GM23338 (cell line): ENCODE measurements at regions not wholly inside any gene's neighbourhood (a gene's known extent, or its start where the extent isn't known, plus 50 kb on each side); places are given as distances from the start of the nearest gene placed in this dataset.

ENCODE experiments used
- ATAC-seq: fragments of 200-7000 bp; cut with Tn5 transposase; 3 replicates; pipeline ENCODE4 v1.9.1; 2020
- DNase-seq: peaks from one replicate; pipeline ENCODE4 v3.0.0-alpha.2; 2015; ENCODE audit warnings: low spot score
- H2AFZ ChIP-seq: fragments of 200-600 bp; sonication (generic); 2 replicates; pipeline ENCODE4 v1.8.0; 2016; ENCODE audit warnings: antibody characterized with exemption, mild to moderate bottlenecking, moderate library complexity
- H3F3A ChIP-seq: fragments of 200-600 bp; sonication (generic); replicated peaks from 2 replicates; pipeline ENCODE4 v1.8.0; 2017; ENCODE audit warnings: antibody characterized with exemption, mixed run types, low read depth
- H3K27ac ChIP-seq: fragments of 200-600 bp; sonication (generic); 2 replicates; pipeline ENCODE4 v1.6.1; 2016; ENCODE audit warnings: low read depth
- H3K27me3 ChIP-seq: fragments of 200-600 bp; sonication (generic); 2 replicates; pipeline ENCODE4 v1.8.0; 2016; ENCODE audit warnings: mild to moderate bottlenecking, mixed run types, moderate library complexity; ENCODE audit not compliant: insufficient read depth
- H3K36me3 ChIP-seq: fragments of 200-600 bp; sonication (generic); 2 replicates; pipeline ENCODE4 v1.8.0; 2016; ENCODE audit warnings: mild to moderate bottlenecking; ENCODE audit not compliant: insufficient read depth
- H3K4me1 ChIP-seq: fragments of 200-600 bp; sonication (generic); 2 replicates; pipeline ENCODE4 v1.8.0; 2016; ENCODE audit warnings: mild to moderate bottlenecking, moderate library complexity; ENCODE audit not compliant: insufficient read depth
- H3K4me2 ChIP-seq: fragments of 200-600 bp; sonication (generic); 2 replicates; pipeline ENCODE4 v1.7.1; 2017; ENCODE audit warnings: mixed run types
- H3K4me3 ChIP-seq: fragments of 200-600 bp; sonication (generic); 2 replicates; pipeline ENCODE4 v1.6.1; 2016; ENCODE audit warnings: mixed run types
- H3K79me2 ChIP-seq: fragments of 200-600 bp; sonication (generic); replicated peaks from 2 replicates; pipeline ENCODE4 v1.8.0; 2017; ENCODE audit warnings: mild to moderate bottlenecking; ENCODE audit not compliant: insufficient read depth
- H3K9me2 ChIP-seq: fragments of 200-600 bp; sonication (generic); 2 replicates; pipeline ENCODE4 v1.8.0; 2017; ENCODE audit not compliant: insufficient read depth
- H4K20me1 ChIP-seq: fragments of 200-600 bp; sonication (generic); replicated peaks from 2 replicates; pipeline ENCODE4 v1.8.0; 2017; ENCODE audit warnings: mild to moderate bottlenecking; ENCODE audit not compliant: insufficient read depth
- H3K27ac Mint-ChIP-seq: 2 replicates; pipeline ENCODE4 v1.8.0; 2020; ENCODE audit warnings: inconsistent platforms, mild to moderate bottlenecking, moderate library complexity, mixed read lengths
- H3K27me3 Mint-ChIP-seq: 3 replicates; pipeline ENCODE4 v1.8.0; 2022; ENCODE audit warnings: low read depth, mild to moderate bottlenecking, moderate library complexity, mixed read lengths, inconsistent platforms; ENCODE audit not compliant: insufficient read depth, poor library complexity
- H3K36me3 Mint-ChIP-seq: 3 replicates; pipeline ENCODE4 v1.8.0; 2021; ENCODE audit warnings: low read depth, mild to moderate bottlenecking, inconsistent platforms, moderate library complexity, mixed read lengths
- H3K4me1 Mint-ChIP-seq: 3 replicates; pipeline ENCODE4 v1.8.0; 2020; ENCODE audit warnings: mild to moderate bottlenecking, inconsistent platforms, mixed read lengths
- H3K4me3 Mint-ChIP-seq: 3 replicates; pipeline ENCODE4 v1.8.0; 2021; ENCODE audit warnings: moderate library complexity, mild to moderate bottlenecking, inconsistent platforms, mixed read lengths
- H3K9me3 Mint-ChIP-seq: 3 replicates; pipeline ENCODE4 v1.8.0; 2020; ENCODE audit warnings: moderate library complexity, mild to moderate bottlenecking, inconsistent platforms, mixed read lengths
- EZH2phosphoT487 ChIP-seq: fragments of 200-600 bp; sonication (generic); IDR thresholded peaks from one replicate; pipeline ENCODE4 v1.8.1; 2018; ENCODE audit warnings: antibody characterized with exemption; ENCODE audit not compliant: unreplicated experiment
- JUNB ChIP-seq: IDR thresholded peaks from one replicate; pipeline ENCODE4 v1.6.1; 2016; ENCODE audit warnings: antibody characterized with exemption; ENCODE audit not compliant: unreplicated experiment
- NANOG ChIP-seq: IDR thresholded peaks from 2 replicates; pipeline ENCODE4 v1.6.1; 2016; ENCODE audit warnings: antibody characterized with exemption, borderline replicate concordance
- POLR2AphosphoS5 ChIP-seq: IDR thresholded peaks from 2 replicates; pipeline ENCODE4 v1.6.1; 2016; ENCODE audit warnings: antibody characterized with exemption, low read depth
- STAT1 ChIP-seq: IDR thresholded peaks from one replicate; pipeline ENCODE4 v1.6.1; 2016; ENCODE audit warnings: antibody characterized with exemption; ENCODE audit not compliant: unreplicated experiment
- ZNF114 ChIP-seq: fragments of 250-450 bp; sonication (Bioruptor Pico); IDR thresholded peaks from 2 replicates; pipeline ENCODE4 v1.5.0; 2020; ENCODE audit warnings: mild to moderate bottlenecking, moderate library complexity
- TF ChIP-seq, protein P1 (sequence below): IDR thresholded peaks from one replicate; pipeline ENCODE4 v1.6.1; 2018; ENCODE audit warnings: antibody characterized with exemption; ENCODE audit not compliant: unreplicated experiment
- TF ChIP-seq, protein P2 (sequence below): IDR thresholded peaks from 2 replicates; pipeline ENCODE4 v1.6.1; 2016; ENCODE audit warnings: antibody characterized with exemption
- TF ChIP-seq, protein P3 (sequence below), 2 experiments: fragments of 200-600 bp in 1 of 2; sonication (generic) in 1 of 2; conservative IDR thresholded peaks; 2 replicates each; pipeline versions ENCODE4 v1.5.1 to v1.6.1; 2016 to 2017; ENCODE audit warnings: antibody characterized with exemption in 2 of 2, low read depth in 2 of 2, mild to moderate bottlenecking in 2 of 2, moderate library complexity in 1 of 2

DNA sequence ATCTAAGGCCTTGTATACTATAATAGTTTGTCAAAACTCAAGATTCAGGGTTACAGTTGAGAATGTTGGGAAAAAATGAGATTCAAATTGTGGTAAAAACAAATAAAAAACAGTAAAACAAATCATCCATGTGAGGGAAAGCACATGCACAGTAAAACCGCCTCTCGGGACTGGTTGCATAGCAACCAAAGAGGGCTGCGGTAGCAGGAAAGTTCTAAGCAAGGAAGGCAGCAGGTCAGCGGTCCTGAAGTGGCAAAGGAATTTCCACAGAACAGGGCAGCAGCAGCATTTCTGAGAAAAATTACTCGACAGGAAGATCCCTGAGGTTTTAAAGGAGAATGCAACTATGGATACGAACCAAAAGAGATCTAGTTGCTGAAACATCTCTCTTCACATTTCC is 93.7 kb downstream of the DYNAP start (continued):
- TF ChIP-seq, protein P1, sequence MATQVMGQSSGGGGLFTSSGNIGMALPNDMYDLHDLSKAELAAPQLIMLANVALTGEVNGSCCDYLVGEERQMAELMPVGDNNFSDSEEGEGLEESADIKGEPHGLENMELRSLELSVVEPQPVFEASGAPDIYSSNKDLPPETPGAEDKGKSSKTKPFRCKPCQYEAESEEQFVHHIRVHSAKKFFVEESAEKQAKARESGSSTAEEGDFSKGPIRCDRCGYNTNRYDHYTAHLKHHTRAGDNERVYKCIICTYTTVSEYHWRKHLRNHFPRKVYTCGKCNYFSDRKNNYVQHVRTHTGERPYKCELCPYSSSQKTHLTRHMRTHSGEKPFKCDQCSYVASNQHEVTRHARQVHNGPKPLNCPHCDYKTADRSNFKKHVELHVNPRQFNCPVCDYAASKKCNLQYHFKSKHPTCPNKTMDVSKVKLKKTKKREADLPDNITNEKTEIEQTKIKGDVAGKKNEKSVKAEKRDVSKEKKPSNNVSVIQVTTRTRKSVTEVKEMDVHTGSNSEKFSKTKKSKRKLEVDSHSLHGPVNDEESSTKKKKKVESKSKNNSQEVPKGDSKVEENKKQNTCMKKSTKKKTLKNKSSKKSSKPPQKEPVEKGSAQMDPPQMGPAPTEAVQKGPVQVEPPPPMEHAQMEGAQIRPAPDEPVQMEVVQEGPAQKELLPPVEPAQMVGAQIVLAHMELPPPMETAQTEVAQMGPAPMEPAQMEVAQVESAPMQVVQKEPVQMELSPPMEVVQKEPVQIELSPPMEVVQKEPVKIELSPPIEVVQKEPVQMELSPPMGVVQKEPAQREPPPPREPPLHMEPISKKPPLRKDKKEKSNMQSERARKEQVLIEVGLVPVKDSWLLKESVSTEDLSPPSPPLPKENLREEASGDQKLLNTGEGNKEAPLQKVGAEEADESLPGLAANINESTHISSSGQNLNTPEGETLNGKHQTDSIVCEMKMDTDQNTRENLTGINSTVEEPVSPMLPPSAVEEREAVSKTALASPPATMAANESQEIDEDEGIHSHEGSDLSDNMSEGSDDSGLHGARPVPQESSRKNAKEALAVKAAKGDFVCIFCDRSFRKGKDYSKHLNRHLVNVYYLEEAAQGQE: no peak
- TF ChIP-seq, protein P2, sequence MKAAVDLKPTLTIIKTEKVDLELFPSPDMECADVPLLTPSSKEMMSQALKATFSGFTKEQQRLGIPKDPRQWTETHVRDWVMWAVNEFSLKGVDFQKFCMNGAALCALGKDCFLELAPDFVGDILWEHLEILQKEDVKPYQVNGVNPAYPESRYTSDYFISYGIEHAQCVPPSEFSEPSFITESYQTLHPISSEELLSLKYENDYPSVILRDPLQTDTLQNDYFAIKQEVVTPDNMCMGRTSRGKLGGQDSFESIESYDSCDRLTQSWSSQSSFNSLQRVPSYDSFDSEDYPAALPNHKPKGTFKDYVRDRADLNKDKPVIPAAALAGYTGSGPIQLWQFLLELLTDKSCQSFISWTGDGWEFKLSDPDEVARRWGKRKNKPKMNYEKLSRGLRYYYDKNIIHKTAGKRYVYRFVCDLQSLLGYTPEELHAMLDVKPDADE: no peak
- TF ChIP-seq JUNB (no peak), STAT1 (no peak), EZH2phosphoT487 (no peak), ZNF114 (CRISPR knock-in tag) (no peak)
- TF ChIP-seq, protein P3, sequence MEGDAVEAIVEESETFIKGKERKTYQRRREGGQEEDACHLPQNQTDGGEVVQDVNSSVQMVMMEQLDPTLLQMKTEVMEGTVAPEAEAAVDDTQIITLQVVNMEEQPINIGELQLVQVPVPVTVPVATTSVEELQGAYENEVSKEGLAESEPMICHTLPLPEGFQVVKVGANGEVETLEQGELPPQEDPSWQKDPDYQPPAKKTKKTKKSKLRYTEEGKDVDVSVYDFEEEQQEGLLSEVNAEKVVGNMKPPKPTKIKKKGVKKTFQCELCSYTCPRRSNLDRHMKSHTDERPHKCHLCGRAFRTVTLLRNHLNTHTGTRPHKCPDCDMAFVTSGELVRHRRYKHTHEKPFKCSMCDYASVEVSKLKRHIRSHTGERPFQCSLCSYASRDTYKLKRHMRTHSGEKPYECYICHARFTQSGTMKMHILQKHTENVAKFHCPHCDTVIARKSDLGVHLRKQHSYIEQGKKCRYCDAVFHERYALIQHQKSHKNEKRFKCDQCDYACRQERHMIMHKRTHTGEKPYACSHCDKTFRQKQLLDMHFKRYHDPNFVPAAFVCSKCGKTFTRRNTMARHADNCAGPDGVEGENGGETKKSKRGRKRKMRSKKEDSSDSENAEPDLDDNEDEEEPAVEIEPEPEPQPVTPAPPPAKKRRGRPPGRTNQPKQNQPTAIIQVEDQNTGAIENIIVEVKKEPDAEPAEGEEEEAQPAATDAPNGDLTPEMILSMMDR (conservative IDR thresholded peaks at IDR 0.05; ENCODE audit: low read depth in 2 of 2): no peak

DNA sequence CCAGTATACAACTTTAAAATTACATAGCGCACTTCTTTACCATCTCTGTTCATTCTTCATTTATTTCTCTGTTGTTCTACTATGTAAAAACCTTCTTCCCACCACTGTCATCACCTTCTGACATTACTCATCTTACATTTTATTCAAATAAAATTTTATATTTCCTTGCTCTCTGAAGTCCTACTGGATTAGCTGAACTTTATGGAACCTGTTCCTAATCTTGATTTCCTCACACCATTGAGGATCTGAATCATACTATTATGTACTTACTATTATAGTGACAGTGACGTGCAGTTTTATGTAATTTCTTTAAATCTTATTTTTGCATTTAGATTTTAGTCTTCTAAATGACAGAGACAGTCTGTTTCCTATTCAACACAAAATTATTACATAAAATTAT is 98.3 kb downstream of the DYNAP start:
- no peaks in the 10 kb centered on the region for H3K9me3 Mint-ChIP-seq
- H3K36me3 ChIP-seq: no peaks in the 10 kb centered on the region
- H3K79me2 ChIP-seq: no peaks in the 10 kb centered on the region
- no peaks in the 10 kb centered on the region for H3F3A ChIP-seq
- no peak overlapping the region for H3K4me3 Mint-ChIP-seq
- H4K20me1 ChIP-seq: no peaks in the 10 kb centered on the region
- no peaks in the 10 kb centered on the region for H3K9me2 ChIP-seq
- H2AFZ ChIP-seq: no peak overlapping the region
- H3K4me1 Mint-ChIP-seq: peaks cover 6% of the 10 kb centered on the region; the same call in 2 of the 3 replicates
- no peak overlapping the region for H3K4me3 ChIP-seq
- no peak overlapping the region for H3K4me2 ChIP-seq
- no peak overlapping the region for H3K27ac Mint-ChIP-seq
- H3K4me1 ChIP-seq: no peaks in the 10 kb centered on the region
- no peak for TF ChIP-seq NANOG
- TF ChIP-seq, protein P3 (conservative IDR thresholded peaks at IDR 0.05; ENCODE audit: low read depth in 2 of 2): no peak
- no peak for TF ChIP-seq STAT1
- TF ChIP-seq POLR2AphosphoS5: no peak
- H3K27me3 Mint-ChIP-seq: peaks cover 1% of the 10 kb centered on the region
- ATAC-seq (no peak), DNase-seq (no peak)
- H3K27me3 ChIP-seq: no peaks in the 10 kb centered on the region
- H3K27ac ChIP-seq: no peak overlapping the region
- H3K36me3 Mint-ChIP-seq: no peaks in the 10 kb centered on the region
